Bronchial epithelial cell (primary cell): ENCODE measurements at regions not wholly inside any gene's neighbourhood (a gene's known extent, or its start where the extent isn't known, plus 50 kb on each side); places are given as distances from the start of the nearest gene placed in this dataset.
A peak's percentile ranks its signal among the peaks of the same experiment; 100 is the strongest.

Experiments
- DNase-seq: peaks from one replicate; pipeline ENCODE4 v3.0.0-alpha.2; 2010; ENCODE audit warnings: low read depth
- FAIRE-seq: peaks from 2 replicates; lab custom pipeline; 2011; peaks lifted over from hg19 to GRCh38; lab: Jason Lieb, UNC
- H3K27me3 ChIP-seq: 2 replicates; pipeline ENCODE4 v1.5.1; 2011; ENCODE audit warnings: low read length; ENCODE audit not compliant: control insufficient read depth, insufficient read depth
- H3K36me3 ChIP-seq: 2 replicates; pipeline ENCODE4 v1.5.1; 2011; ENCODE audit warnings: low read length; ENCODE audit not compliant: control insufficient read depth, insufficient read depth
- H3K4me3 ChIP-seq: 2 replicates; pipeline ENCODE4 v1.5.1; 2011; ENCODE audit warnings: mild to moderate bottlenecking, low read depth, low read length, control low read depth
- CTCF ChIP-seq: IDR thresholded peaks from 2 replicates; pipeline ENCODE4 v1.5.1; 2011; ENCODE audit warnings: mild to moderate bottlenecking, moderate library complexity, low read length, control low read depth, inconsistent platforms; ENCODE audit not compliant: insufficient read depth, severe bottlenecking

- Histone ChIP-seq H3K4me3 (no peak overlapping the region), H3K36me3 (no peaks in the 10 kb centered on the region), H3K27me3 (no peaks in the 10 kb centered on the region)
- no peak for TF ChIP-seq CTCF
- FAIRE-seq (no peak), DNase-seq (no peak)
Observed at GRCh38 chr13:112231451-112232083, 144.6 kb upstream of the SPACA7 start.

- DNase-seq (no peak), FAIRE-seq (no peak)
- Histone ChIP-seq H3K27me3 (no peaks in the 10 kb centered on the region), H3K36me3 (no peaks in the 10 kb centered on the region), H3K4me3 (no peak overlapping the region)
- no peak for TF ChIP-seq CTCF
Observed at GRCh38 chr13:112233256-112233655, 142.9 kb upstream of the SPACA7 start.

- no peak for FAIRE-seq
- Histone ChIP-seq H3K36me3 (no peaks in the 10 kb centered on the region), H3K4me3 (no peak overlapping the region), H3K27me3 (no peaks in the 10 kb centered on the region)
- no peak for DNase-seq
- TF ChIP-seq CTCF: no peak
Observed at GRCh38 chr13:112233716-112234115, 142.4 kb upstream of the SPACA7 start.

GRCh38 chr13:112234131-112234875, 141.9 kb upstream of the SPACA7 start:
- H3K27me3 ChIP-seq: no peaks in the 10 kb centered on the region
- no peak for DNase-seq
- TF ChIP-seq CTCF: no peak

GRCh38 chr13:112236016-112236415, 140.1 kb upstream of the SPACA7 start:
- no peak for DNase-seq
- no peak overlapping the region for H3K4me3 ChIP-seq
- H3K36me3 ChIP-seq: no peaks in the 10 kb centered on the region
- TF ChIP-seq CTCF: no peak
- FAIRE-seq: no peak
- H3K27me3 ChIP-seq: no peaks in the 10 kb centered on the region

More at GRCh38 chr13:112234131-112234875, 141.9 kb upstream of the SPACA7 start:
- Histone ChIP-seq H3K36me3 (no peaks in the 10 kb centered on the region), H3K4me3 (no peak overlapping the region)
- FAIRE-seq: peak; percentile 43
